ENCODE measurements at regions not wholly inside any gene's neighbourhood (a gene's known extent, or its start where the extent isn't known, plus 50 kb on each side); places are given as distances from the start of the nearest gene placed in this dataset.

GRCh38 chr2:239881561-239882320 is 143.4 kb downstream of the NDUFA10 start:
- no peak for TF ChIP-seq CTCF (conservative IDR thresholded peaks at IDR 0.05 in 1 of 2, IDR thresholded peaks at IDR 0.05 in 1 of 2; ENCODE audit: low read depth in 1 of 2, low read length in 2 of 2)
- no peak for TF ChIP-seq EZH2 (IDR thresholded peaks at IDR 0.05; ENCODE audit: low read length, missing control alignments)
- Histone ChIP-seq H3K4me2 (ENCODE audit: extremely low read depth, insufficient read depth, low read length) (no peak overlapping the region), H3K79me2 (ENCODE audit: control insufficient read depth, insufficient read depth, low read length) (no peaks in the 10 kb centered on the region), H3K9ac (ENCODE audit: insufficient read depth, low read length) (no peak overlapping the region), H3K4me3 (replicated peaks in 1 of 4; ENCODE audit: control extremely low read depth in 1 of 4, insufficient read depth in 1 of 4, low read depth in 3 of 4, low read length in 4 of 4) (no peak overlapping the region), H3K27ac (ENCODE audit: insufficient read depth, low read length) (no peak overlapping the region), H3K4me1 (ENCODE audit: control insufficient read depth, extremely low read depth, insufficient read depth, low read length) (no peaks in the 10 kb centered on the region), H2AFZ (ENCODE audit: low read length) (no peak overlapping the region), H3K27me3 (ENCODE audit: control insufficient read depth, insufficient read depth, low read length) (no peaks in the 10 kb centered on the region), H4K20me1 (ENCODE audit: control insufficient read depth, extremely low read depth, insufficient read depth, low read length) (no peaks in the 10 kb centered on the region), H3K9me3 (ENCODE audit: control insufficient read depth, insufficient read depth, low read depth, low read length) (no peaks in the 10 kb centered on the region), H3K36me3 (ENCODE audit: control insufficient read depth, insufficient read depth, low read length) (no peaks in the 10 kb centered on the region)
- peak in 1 of 2 donors; percentile 43 for DNase-seq (ENCODE audit: low read depth in 2 of 2)

GRCh38 chr2:239881031-239881471 is 144.1 kb downstream of the NDUFA10 start:
- Histone ChIP-seq H3K79me2 (ENCODE audit: control insufficient read depth, insufficient read depth, low read length) (no peaks in the 10 kb centered on the region), H3K4me2 (ENCODE audit: extremely low read depth, insufficient read depth, low read length) (no peak overlapping the region), H3K4me1 (ENCODE audit: control insufficient read depth, extremely low read depth, insufficient read depth, low read length) (no peaks in the 10 kb centered on the region), H3K9me3 (ENCODE audit: control insufficient read depth, insufficient read depth, low read depth, low read length) (no peaks in the 10 kb centered on the region), H3K9ac (ENCODE audit: insufficient read depth, low read length) (no peak overlapping the region), H4K20me1 (ENCODE audit: control insufficient read depth, extremely low read depth, insufficient read depth, low read length) (no peaks in the 10 kb centered on the region), H3K27ac (ENCODE audit: insufficient read depth, low read length) (no peak overlapping the region), H2AFZ (ENCODE audit: low read length) (no peak overlapping the region), H3K4me3 (replicated peaks in 1 of 4; ENCODE audit: control extremely low read depth in 1 of 4, insufficient read depth in 1 of 4, low read depth in 3 of 4, low read length in 4 of 4) (no peak overlapping the region), H3K27me3 (ENCODE audit: control insufficient read depth, insufficient read depth, low read length) (no peaks in the 10 kb centered on the region), H3K36me3 (ENCODE audit: control insufficient read depth, insufficient read depth, low read length) (no peaks in the 10 kb centered on the region)
- TF ChIP-seq EZH2 (IDR thresholded peaks at IDR 0.05; ENCODE audit: low read length, missing control alignments), result no peak
- TF ChIP-seq CTCF (conservative IDR thresholded peaks at IDR 0.05 in 1 of 2, IDR thresholded peaks at IDR 0.05 in 1 of 2; ENCODE audit: low read depth in 1 of 2, low read length in 2 of 2), result no peak
- no peak for DNase-seq (ENCODE audit: low read depth in 2 of 2)

- no peak for TF ChIP-seq CTCF (conservative IDR thresholded peaks at IDR 0.05 in 1 of 2, IDR thresholded peaks at IDR 0.05 in 1 of 2; ENCODE audit: low read depth in 1 of 2, low read length in 2 of 2)
- no peak for TF ChIP-seq EZH2 (IDR thresholded peaks at IDR 0.05; ENCODE audit: low read length, missing control alignments)
- no peaks in the 10 kb centered on the region for H3K79me2 ChIP-seq (ENCODE audit: control insufficient read depth, insufficient read depth, low read length)
- no peaks in the 10 kb centered on the region for H3K27me3 ChIP-seq (ENCODE audit: control insufficient read depth, insufficient read depth, low read length)
- no peak for DNase-seq (ENCODE audit: low read depth in 2 of 2)
- H3K4me1 ChIP-seq (ENCODE audit: control insufficient read depth, extremely low read depth, insufficient read depth, low read length), result no peaks in the 10 kb centered on the region
- no peak overlapping the region for H3K9ac ChIP-seq (ENCODE audit: insufficient read depth, low read length)
- H4K20me1 ChIP-seq (ENCODE audit: control insufficient read depth, extremely low read depth, insufficient read depth, low read length), result no peaks in the 10 kb centered on the region
- H3K36me3 ChIP-seq (ENCODE audit: control insufficient read depth, insufficient read depth, low read length), result no peaks in the 10 kb centered on the region
- H3K4me2 ChIP-seq (ENCODE audit: extremely low read depth, insufficient read depth, low read length), result no peak overlapping the region
- H3K27ac ChIP-seq (ENCODE audit: insufficient read depth, low read length), result no peak overlapping the region
- H3K4me3 ChIP-seq (replicated peaks in 1 of 4; ENCODE audit: control extremely low read depth in 1 of 4, insufficient read depth in 1 of 4, low read depth in 3 of 4, low read length in 4 of 4), result no peak overlapping the region
- H2AFZ ChIP-seq (ENCODE audit: low read length), result no peak overlapping the region
- H3K9me3 ChIP-seq (ENCODE audit: control insufficient read depth, insufficient read depth, low read depth, low read length), result no peaks in the 10 kb centered on the region
These were observed 144.7 kb downstream of the NDUFA10 start for GRCh38 chr2:239880396-239880795.
